SHP77 (cell line): ENCODE measurements at regions not wholly inside any gene's neighbourhood (a gene's known extent, or its start where the extent isn't known, plus 50 kb on each side); places are given as distances from the start of the nearest gene placed in this dataset.
A peak's percentile ranks its signal among the peaks of the same experiment; 100 is the strongest.
"Not testable (repeated sequence)": the region's sequence is repeated elsewhere in the genome, so short reads cannot be mapped to it uniquely, and the experiment has no call there.

ENCODE experiments used
- DNase-seq, 2 experiments: peaks; one replicate each; lab custom pipeline; 2025; lab: John Stamatoyannopoulos, UW

DNA sequence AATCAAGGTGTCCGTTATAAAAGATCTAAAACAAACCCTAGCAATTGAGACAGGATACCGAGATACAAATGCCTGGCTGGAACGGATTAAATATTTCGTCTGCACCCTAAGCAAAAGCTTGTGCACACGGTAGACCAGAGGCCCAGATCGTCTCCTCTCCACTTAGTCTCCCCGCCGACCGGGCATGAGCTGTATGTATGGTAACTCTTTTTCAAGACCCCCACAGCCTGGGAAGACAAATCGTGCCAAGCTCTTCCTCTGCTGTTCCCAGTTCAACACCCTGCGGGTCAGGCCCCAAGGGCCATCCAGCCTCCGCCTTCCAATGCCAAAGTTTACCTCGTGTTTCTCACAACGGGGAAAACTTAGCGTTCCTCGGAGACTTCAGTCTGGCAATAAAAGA lies 285.7 kb upstream of the GALNT17 start:
- no peak for DNase-seq

DNA sequence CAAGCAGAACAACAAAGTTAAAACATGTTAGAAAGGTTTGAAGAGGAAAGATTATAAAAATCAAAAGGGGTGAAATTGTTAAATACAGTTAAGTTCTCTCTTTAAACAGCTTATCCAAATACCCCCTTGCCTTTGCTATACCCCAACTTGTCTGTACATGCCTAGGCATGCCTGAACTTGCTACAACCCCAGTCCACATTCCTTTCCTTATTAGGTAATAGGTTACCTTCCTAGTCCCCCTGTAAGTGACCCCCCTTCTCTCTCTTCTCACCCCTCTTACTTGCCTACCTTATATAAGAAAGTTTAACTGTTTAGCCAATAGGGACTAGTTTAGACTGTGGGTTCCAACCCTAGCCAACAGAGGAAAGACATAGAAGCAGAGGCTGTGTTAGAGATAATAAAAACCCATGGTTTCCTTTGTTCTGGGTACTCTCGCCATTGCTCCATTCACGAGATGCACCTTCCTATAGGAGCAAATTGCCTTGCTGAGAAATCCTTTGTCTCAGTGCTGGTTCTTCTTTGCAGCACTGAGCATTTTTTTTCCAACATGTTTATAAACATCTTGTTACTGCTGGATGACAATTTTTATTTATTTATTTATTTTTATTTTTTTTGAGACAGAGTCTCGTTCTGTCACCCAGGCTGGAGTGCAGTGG lies 282.2 kb upstream of the GALNT17 start:
- no peak for DNase-seq

DNA sequence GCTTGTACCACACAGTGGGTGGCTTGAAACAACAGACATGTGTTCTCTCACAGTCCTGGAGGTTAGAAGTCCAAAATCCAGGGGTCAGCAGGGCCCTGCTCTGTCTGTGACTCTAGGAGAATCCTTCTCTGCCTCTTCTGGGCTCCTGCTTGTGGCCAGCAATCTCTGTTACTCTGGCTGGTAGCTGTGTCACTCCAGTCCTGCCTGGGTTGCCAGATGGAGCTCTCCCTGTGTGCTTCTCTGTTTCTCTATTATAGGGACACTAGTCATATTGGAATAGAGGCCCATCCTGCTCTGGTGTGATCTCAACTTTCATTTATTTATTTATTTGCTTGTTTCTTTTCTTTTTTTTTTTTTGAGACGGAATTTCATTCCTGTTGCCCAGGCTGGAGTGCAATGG lies 276.6 kb upstream of the GALNT17 start:
- DNase-seq = no peak

DNA sequence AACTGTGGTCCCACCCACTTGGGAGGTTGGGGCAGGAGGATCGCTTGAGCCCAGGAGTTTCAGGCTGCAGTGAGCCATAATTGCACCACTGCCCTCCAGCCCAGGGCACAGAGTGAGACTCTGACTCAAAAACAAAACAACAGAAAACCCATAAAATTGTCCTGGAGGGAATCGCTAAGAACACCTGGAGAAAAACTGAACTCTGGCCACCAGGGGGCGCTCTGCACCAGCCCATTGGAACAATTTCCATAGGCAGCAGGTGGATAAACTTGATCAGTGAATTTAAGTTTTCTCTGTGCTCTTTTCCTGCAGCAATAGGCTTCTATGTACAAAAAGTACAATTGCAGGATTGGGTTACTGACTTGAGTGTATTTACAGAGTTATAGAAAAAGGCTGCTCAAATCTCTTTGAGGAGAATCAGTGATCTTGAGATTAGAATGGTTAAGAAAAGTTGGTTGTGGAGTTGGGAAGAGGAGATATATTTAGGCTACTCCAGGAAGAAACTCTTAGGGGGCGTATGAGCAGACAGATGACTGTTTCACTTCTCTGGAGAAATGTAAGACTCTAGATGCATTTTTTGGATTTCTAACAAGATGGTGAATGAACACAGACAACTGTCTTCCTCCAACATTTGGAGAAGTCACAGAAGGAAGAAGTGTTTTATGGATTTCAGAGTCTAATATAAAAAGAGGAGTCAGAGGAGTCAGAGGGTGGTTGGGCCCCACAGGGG lies 274.9 kb upstream of the GALNT17 start:
- peak; percentile 3 to 38 for DNase-seq

DNA sequence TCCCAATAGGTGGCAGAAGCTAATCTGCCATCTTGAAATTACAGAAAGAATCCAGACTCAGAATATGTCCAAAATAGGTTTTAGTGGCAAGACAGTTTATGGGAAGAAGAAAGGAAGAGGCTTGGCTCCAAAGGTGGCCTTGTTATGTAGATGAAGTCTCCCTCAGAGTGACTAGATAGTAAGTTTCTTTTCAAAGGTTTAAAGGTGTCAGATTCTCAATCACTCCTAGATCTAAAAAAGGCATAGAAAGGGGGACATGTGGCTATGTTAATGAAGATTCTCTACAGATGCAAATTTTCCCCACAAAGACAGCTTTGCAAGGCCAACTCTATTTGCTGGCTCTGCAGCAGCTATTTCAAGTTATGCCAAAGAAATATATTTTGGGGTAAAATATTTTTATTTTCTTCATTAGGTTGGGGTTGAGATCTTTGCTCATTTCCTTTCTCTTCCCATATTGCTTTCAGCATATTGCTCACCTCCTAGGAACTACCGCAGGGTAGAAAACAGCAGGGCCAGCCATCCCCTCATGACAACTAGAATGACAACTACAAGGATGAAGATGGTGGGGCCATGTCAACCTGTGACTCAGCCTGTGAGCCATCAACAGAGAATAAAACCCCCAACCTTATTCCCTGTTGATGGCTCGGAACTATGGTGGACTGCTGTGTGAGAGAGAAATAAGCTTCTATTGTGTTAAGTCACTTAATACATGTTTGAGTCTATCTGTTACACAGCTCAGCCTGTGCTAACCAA lies 274.0 kb upstream of the GALNT17 start:
- no peak for DNase-seq

DNA sequence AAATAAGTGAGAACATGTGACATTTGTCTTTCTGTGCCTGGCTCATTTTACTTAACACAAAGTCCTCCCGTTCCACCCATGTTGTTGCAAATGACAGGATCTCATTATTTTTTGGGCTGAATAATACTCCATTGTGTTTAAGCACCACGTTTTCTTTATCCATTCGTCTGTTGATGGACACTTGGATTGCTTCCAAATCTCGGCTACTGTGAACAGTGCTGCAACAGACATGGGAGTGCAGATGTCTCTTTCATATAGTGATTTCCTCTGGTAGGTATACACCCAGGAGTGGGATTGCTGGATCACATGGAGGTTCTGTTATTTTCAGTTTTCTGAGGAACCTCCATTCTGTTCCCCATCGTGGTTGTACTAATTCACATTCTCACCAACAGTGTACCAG lies 264.4 kb upstream of the GALNT17 start:
- DNase-seq = no peak

DNA sequence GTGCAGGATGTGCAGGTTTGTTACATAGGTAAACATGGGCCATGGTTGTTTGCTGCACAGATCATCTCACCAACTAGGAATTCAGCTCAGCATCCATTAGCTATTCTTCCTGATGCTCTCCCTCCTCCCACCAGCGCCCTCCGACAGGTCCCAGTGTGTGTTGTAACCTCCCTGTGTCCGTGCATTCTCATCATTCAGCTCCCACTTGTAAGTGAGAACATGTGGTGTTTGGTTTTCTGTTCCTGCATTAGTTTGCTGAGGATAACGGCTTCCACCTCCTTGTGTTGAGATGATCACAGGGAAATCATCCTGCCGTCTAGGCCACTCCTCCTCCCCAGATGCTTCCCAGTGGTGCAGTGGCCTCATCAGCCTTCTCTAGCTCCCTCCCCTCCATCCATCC lies 261.6 kb upstream of the GALNT17 start:
- no peak for DNase-seq

DNA sequence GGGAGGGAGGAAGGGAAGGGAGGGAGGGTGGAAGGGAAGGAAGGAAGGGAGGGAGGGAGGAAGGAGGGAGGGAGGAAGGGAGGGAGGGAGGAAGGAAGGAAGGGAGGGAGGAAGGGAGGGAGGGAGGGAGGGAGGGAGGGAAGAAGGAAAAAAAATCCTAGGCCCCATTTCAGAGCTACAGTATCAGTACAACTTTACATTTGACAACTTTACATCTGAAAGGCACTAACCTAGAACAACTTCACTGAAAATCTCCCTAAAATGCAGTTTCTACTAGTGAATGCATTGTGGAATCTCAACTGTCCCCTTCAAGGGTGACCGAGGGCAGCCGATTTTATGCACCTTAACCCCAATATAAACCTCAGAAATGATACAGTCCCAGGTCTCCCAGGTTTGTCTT lies 259.8 kb upstream of the GALNT17 start:
- DNase-seq = no peak

DNA sequence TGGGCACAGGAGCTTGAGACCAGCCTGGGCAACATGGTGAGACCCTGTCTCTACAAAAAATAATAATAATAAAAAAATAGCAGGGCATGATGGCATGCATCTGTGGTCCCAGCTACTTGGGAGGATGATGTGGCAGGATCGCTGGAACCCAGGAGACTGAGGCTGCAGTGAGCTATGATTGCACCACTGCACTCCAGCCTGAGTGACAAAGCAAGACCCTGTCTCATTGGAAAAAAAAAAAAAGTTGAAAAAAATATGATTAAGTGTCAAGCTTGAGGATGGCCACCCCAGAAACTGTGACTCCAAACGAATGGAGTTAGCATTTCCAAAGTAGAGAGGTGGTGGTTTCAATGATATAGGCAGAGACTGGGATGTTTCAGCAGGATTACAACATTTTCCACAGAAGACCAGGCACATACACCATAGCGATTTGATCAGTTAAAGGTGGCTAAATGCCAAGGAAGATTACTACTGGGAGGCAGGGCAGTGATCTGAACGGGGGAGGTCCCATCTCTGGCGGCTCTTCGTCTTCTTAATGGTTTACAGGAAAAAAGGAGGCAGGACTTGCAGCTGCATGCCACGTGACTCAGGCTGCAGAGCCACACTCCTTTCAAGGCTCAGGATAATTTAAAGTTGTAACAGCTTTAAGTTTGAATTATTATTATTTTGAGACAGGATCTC lies 250.6 kb upstream of the GALNT17 start:
- no peak for DNase-seq

DNA sequence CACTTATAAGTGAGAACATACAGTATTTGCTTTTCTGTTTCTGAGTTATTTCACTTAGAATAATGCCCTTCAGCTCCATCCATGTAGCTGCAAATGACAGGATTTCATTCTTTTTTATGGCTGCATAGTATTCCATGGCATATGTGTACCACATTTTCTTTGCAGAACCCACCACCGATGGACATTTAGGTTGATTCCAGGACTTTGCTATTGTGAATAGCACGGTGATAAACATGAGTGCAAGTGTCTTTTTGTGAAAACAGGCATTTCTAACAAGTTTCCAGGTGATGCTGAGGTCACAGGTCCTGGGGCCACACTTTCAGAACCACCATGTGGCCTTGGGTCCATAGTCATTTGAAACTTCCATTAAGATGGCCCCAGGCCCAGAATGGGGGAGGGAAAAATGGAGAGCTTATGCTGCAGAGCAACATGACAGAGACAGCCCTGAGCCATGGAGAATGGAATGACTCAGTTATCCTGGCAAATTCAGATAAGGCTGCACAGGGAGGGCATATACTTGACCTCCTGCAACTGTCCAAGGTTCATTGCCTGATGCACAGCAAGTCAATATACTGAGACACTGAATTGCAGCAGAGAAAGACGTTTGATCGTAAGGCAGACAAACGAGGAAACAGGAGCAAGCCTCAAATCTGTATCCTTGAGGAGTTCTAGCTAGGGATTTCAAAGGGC lies 248.0 kb upstream of the GALNT17 start:
- no peak for DNase-seq

DNA sequence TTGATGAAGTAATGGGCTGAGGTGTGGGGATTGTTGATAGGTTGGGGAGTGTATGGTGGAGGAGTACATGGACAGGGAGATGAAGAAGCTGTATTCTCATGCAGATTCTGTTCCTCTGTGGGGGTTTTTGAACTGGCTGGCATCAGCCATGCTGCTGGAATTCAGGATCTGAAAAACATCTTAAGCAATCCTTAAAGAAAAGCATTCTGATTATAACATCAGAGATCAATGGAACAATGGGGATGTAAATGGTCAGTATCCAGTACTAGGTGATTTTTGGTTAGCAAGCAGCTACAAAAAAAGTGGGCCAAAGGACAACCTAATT lies 247.5 kb upstream of the GALNT17 start:
- no peak for DNase-seq

DNA sequence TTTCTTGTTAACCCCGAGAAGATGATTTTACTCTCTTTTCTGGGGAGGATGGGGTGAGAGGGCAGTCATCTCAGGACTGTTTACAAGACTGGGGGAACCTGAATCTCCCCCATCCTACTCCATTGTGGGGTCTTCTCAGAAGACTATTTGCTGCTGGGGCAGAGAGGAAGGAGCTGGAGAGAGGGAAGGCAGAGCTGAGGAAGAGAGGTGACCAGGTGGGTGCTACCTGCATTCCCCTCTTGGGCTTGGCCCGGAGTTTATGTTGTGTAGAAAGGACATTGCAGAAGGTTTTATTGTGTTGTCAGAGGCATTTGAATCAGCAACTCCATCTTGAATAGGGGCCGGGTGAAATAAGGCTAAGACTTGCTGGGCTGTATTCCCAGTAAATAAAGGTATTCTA lies 247.1 kb upstream of the GALNT17 start:
- DNase-seq = no peak

DNA sequence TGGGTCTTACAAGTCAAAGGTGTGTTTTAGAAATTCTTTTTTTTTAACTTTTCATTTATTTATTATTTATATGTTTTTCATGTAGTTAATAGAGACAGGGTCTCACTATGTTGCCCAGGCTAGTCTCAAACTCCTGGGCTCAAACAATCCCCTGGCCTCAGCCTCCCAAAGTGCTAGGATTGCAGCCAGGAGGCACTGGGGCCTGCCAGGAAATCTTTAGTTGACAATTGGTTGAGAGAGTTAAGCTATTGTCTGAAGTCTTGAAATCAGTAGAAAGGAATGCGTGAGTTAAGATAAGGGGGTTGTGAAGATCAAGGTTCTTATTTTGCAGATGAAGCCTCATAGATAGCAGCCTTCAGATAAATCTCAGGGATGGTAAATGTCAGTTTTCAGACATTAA lies 245.4 kb upstream of the GALNT17 start:
- DNase-seq = no peak

DNA sequence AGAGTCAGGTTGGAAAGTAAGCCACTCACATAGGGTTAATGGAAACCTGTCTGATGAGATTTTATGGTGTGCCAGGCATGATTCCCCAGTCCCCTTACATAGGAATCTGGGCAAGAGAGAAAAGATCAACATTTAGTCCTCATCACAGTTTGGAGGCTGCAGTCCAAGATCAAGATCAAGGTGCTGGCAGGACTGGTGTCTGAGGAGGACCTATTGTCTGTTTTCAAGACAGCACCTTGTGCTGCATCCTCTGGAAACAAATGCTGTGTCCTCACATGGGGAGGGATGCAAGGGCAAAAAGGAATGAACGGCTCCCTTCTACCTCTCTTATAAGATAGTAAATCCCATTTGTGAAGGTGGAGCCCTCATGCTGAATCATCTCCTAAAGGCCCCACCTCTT lies 244.8 kb upstream of the GALNT17 start:
- no peak for DNase-seq

DNA sequence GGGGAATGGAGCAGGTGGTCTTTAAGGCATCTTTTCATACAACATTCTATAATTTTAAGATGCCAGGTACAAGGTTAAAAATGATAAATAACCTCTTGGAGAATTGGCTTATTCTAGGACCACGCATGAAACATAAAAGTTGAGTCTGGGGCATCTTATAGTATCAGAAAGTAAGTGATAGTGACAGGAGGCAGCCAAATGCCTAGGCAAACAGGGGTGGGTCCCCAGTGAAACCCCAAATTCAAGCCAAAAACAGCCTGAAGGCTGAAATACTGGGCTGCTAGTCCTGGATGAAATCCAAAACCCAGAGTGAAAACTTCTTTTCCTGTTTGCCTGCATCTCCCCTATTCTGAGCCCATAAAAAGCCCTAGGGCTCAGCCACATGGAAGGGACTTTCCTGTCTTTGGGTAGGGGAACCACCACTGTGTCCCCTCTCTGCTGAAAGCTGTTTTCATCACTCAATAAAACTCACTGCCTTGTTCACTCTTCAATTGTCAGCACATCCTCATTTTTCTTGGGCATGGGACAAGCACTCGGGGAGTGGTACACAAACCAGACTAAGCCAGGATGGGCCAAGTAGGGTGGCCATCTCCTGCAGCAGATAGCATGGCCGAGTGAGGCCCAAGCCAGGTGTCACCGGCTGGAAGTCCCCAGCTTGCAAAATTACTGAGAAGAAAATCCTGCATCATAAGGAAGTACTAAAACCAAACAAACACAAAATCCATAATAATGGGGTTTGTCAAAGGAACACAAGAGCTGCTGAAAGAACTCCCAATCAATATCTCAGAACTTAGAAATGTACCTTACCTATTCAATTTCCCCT lies 241.6 kb upstream of the GALNT17 start:
- no peak for DNase-seq

DNA sequence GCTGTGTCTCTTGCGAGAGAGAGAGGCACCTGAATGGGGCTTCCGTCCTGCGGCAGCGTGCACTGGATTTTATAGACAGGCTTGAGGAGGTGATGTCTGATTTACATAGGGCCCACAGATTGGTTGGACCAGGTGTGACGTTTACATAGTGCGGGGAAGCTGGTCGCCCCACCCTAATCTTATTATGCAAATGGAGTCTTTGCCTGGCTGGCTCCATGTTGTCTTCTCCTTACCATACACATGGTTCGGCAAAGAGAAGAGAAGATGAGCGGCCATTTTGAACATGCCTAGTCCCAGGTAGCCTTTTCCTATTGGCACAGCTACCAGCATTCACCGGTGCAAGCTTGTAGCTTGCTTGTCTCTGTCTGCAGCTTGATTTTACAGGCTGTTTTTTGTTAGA lies 238.5 kb upstream of the GALNT17 start:
- DNase-seq = peak in 1 of 2 experiments; percentile 3

DNA sequence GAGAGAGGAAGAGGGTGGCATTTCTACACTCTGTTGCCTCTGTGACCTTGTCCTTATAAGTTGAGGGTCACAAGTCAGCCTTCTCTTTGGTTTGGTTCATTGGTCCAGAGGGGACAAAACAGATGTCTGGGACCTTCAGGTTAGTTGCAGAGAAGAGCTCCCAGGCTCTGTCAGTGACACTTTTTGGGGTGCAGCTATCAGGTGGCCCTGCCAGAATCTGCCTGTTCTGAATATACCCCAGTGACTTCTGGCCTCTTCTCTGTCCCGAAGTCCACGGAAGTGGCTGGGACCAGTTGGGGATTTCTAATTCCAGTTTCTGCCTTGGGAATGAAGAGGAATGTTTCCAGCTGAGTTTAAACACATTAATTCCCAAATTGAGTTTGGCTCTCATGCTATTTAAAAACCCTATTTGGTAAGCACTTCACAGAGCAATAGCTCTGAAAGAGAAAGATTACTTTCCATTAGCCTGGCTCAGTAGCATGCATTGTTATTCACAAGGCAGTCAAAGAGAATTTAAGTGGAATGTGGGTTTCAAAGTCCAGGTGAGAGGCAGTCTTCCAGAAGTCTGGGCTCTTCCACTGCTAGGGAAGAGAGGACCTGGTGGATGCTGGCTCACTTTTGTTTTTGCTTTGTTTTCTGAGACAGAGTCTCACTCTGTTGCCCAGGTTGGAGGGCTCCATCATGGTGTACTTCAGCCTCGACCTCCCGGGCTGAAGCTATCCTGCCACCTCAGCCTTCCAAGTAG lies 237.8 kb upstream of the GALNT17 start:
- DNase-seq = no peak

DNA sequence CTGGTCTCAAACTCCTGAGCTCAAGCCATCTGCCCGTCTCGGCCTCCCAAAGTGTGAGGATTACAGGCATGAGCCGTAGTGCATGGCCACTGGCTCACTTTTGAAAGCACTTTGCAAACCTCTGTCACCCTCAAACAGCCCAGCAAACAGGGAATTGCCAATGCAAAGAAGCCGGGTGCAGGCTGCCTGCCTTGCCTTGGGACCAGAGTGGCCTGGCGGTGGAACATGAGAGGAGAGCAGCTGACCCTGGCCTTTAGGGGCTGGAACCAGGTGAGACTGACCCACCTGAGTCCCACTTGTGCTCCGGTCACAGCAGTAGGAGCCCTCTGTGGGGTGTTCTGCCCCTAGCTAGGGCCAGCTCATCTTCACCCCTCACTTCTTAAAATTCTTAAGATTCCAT lies 237.1 kb upstream of the GALNT17 start:
- DNase-seq = no peak

DNA sequence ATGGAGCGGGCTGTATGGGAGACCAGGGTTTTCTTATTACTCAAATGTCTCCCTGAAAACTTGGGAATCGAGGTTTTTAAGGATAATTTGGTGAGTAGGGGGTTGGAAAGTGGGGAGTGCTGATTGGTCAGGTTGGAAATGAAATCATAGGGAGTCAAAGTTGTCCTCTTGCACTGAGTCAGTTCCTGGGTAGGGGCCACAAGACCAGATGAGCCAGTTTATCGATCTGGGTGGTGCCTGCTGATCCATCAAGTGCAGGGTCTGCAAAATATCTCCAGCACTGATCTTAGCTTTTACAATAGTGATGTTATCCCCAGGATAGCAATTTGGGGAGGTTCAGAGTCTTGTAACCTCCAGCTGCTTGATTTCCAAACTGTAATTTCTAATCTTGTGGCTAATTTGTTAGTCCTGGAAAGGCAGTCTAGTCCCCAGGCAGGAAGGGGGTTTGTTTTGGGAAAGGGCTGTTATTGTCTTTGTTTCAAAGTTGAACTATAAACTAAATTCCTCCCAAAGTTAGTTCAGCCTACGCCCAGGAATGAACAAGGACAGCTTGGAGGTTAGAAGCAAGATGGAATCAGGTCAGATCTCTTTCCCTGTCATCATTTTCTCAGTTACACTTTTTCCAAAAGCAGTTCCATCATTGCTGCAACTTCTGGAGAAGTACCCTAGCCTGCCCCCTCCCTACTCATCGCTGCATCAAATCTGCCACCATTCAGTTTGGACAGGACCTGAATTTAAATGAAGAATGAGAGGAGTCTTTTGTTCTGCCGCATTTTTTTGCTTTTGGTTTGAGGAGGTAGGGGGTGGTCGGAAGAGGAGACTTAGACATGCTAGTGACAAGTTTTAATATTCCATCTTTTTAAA lies 236.4 kb upstream of the GALNT17 start:
- DNase-seq = not testable (repeated sequence)
